GM21515 (cell line): ENCODE measurements at regions not wholly inside any gene's neighbourhood (a gene's known extent, or its start where the extent isn't known, plus 50 kb on each side); places are given as distances from the start of the nearest gene placed in this dataset.

ENCODE experiments used
- ATAC-seq: cut with Tn5 transposase; IDR thresholded peaks from one replicate; pipeline ENCODE4 v1.9.1; 2021; ENCODE audit not compliant: unreplicated experiment

GRCh38 chr5:68475476-68475983 lies 260.0 kb downstream of the PIK3R1 start:
- ATAC-seq, result no peak

- ATAC-seq, result no peak
Measured at GRCh38 chr5:68476854-68477253, 261.3 kb downstream of the PIK3R1 start.

DNA sequence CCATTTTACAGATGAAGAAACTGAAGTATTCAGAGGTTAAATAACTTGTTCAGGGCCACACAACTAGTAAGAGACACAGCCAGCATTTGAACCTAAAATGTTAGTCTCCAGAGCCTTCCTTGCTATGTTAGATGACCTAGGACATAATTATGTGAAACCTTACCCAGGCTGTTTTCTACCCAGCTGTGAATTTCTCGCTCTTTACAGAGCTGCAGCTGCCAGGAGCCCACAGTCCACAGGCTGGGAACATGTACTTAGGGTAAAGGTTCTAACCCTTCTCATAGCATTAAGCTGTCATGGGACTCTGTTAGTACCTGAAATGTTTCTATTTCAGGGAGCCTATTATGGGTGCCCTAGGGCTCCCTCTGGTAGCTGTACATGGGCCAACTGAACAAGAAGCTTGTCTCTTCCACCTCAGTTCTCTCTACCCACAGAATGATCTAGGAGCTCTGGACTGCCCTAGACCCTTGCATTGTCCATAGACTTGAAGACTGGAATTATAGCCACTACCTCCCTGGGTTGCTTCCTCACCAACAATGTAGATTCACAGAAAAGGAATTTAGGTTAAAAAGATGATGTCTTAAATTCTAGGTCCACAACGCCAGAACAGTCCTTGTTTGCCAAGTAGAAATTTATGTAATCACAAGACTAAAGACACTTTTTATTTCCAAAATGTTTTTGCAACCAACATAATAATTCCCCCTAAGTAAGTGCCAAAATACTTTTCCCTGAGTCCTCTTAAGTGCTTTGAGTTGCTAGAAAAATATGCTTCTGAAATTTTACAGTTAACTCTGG lies 262.9 kb downstream of the PIK3R1 start:
- ATAC-seq, result no peak

- ATAC-seq, result no peak
Measured at GRCh38 chr5:68479524-68479923, 264.0 kb downstream of the PIK3R1 start.

- ATAC-seq, result no peak
Measured at GRCh38 chr5:68480335-68480940, 264.9 kb downstream of the PIK3R1 start.

- no peak for ATAC-seq
Measured at GRCh38 chr5:68482199-68482598, 266.6 kb downstream of the PIK3R1 start.

DNA sequence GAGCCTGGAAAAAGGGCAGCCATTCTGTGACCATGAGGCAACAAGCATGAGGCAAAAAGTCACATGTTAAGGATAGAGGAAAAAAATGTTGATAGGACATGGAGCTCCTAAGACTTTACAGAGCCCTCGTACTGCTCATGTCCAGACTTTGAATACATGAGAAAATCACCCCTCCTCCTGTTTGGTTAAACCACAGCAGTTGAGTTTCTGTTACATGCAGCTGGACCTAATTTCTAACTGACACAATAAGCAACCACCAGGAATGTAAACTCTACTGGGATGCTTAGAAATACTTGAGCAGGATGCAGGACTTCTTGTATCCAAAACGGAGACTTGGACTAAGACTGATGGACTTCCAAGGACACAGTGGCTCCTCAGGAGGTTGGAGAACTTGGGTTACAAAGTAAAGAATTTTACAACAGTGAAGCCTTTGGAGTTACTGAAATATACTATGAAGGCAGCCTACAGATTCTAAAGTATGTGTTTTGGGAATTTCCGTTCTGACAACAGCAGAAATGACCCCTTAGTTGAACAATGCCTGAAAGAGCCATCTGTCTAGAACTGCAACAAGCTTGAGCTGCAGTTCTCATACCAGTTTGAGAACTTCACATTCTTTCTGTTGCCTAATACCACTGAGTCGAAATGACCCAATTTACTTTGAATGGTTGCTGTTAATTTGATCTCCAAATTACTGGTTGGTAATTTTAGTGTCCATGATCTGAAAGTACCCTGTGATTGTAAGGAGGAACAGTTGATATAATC lies 268.9 kb downstream of the PIK3R1 start:
- no peak for ATAC-seq

- no peak for ATAC-seq
Measured at GRCh38 chr5:68489556-68489955, 274.0 kb downstream of the PIK3R1 start.

DNA sequence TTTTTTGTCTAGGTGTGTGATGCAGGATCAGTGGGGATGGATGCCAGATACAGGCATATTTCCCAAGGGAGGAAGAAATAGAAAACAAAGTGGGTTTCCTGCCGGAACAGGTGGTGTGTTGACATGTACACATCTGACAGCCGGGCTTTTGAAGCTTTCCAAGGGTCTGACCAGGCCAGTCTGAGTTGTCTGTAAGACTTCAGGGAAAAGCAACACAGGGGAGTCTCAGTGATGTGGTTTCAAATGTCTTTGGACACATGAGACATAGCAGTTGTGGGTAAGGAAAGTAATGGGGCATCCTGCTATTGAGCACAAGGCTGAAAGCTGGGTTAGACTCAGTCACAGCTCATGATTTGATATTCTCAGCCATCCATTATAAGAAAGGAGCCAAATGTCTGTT lies 274.9 kb downstream of the PIK3R1 start:
- no peak for ATAC-seq

DNA sequence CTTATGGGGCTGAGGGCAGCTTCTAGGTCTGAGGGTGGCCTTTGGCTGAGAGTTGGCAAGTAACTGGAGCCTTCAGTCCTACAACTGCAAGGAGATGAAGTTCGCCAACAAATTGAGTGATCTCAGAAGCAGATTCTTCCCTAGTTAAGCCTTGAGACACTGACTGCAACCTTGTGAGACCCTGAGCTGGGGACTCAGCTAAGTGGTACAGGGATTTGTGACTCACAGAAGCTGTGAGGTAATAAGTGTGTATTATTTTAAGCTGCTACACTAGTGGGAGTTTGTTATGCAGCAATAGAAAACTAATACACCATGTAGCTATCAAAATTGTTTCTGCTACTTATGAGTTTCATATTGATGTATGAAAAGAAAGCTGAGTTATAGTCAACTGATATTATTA lies 279.2 kb downstream of the PIK3R1 start:
- ATAC-seq, result no peak

GRCh38 chr5:68499987-68500386 lies 284.4 kb downstream of the PIK3R1 start:
- ATAC-seq, result no peak

DNA sequence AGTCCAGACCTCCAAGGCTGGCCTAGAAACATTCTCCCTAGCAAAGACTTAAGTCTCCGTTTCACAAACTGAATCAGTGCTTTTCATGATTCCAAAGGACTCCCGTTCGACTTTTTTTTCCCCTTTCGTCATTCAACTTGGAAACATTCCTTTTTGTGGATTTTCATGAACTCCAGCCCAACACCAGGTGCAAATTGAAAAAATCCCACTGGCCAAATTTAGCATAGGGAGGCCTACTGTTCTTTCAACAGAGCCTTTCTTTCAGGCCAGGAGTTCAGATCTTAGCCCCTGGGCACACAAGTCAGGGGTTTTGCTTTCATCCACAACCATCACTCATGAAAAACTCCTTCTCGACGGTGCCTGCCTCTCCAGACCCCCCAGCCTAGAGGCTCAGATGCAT lies 285.3 kb downstream of the PIK3R1 start:
- no peak for ATAC-seq

DNA sequence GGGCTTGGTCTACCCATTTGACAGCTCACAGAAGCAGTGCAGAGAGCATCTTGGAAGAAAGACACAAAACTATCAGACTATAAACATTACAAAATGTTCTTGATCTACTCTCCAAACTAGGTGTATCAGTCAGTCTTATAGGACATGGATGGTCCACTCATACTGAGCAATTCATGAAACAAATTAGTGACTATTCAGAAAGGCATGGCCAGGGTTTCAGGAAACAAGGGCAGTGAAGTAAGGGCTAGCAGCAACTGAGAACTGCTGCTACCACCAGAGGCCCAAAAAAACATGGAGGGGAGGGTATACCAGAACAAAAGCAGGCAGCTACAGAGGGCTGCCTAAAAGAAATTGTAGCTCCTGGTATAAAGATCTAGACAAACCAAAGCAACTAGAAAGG lies 287.0 kb downstream of the PIK3R1 start:
- ATAC-seq, result no peak

- no peak for ATAC-seq
Measured at GRCh38 chr5:68504306-68504705, 288.8 kb downstream of the PIK3R1 start.

- no peak for ATAC-seq
Measured at GRCh38 chr5:68505917-68506860, 290.6 kb downstream of the PIK3R1 start.

DNA sequence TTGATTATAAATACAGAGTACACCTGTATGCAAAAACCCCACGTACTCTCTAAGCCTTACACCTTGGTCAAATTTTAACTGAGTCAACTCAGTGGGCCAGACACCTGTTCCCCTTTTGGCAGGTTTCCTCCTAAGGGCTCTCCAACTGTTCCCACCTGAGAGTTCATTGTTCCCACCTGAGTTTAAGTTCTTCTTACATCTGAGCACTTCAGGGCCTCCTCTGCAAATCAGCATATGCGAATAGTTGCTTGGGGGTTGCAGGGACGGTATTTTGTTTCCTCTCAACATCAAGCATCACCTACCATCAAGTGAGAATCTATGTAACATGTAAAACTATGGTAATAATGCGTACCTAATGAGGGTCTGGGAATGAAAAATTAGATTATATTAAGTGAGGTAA lies 300.0 kb downstream of the PIK3R1 start:
- no peak for ATAC-seq

- ATAC-seq, result no peak
Measured at GRCh38 chr5:68518286-68518685, 302.7 kb downstream of the PIK3R1 start.

DNA sequence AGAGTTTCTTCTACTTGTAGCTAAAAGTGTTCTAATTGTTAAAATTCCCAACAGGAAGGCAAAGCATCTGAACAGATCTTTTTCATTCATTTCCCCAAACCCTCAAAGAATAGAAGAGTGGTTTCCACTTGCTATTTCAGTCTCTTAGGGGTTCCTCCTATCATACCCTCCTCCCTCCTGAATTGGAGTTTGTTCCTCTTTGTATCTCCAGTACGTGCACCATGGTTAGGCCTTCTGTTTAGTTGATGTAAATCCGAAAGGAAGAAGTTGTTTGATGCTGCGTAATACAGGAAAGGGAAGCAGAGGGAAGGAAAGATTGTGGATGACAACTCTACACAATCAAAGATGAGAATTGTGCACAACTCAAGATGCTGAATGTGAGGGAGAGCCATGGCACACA lies 303.6 kb downstream of the PIK3R1 start:
- no peak for ATAC-seq

DNA sequence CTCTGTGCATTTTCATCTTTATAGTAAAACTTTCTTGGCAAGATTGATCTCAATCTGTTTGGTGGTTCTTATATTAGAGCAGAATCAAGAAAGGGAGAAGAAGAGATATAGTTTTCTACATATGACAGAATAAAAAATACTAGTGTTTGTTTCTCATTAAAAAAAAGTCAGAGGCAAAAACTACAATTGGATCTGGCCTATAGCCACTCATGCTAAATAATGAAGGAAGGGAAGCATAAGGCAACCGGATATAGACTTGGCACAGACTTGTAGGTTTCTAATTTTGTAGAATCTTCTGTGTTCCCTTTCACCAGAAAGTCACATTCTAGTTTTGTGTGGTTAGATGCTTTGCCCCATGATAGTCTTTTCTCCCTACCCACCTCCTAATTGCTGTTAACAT lies 306.2 kb downstream of the PIK3R1 start:
- ATAC-seq, result no peak

GRCh38 chr5:68522863-68523262 lies 307.3 kb downstream of the PIK3R1 start:
- ATAC-seq, result no peak

DNA sequence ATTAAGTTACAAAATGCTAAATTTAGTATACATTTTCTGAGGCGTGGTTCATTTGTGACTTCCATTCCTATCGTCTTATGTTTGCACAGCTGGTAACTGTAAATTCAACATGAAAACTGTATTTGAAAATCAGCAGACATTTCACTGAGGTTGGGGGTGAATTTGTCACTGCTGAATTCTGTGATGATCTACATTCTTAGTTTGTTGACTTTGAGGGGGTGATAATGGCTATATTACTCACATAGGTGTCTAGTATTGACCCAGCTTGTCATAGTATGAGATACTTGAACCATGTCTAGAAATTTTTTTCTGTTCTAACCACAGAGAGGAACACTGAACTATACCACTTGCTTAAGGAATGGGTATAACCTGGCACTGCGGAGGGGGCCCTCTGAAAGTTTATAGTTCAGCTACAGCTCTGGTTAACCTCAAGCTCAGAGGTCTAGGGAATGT lies 313.3 kb downstream of the PIK3R1 start:
- ATAC-seq, result no peak
